GM18519 (cell line): ENCODE measurements at regions not wholly inside any gene's neighbourhood (a gene's known extent, or its start where the extent isn't known, plus 50 kb on each side); places are given as distances from the start of the nearest gene placed in this dataset.
"Not testable (repeated sequence)": the region's sequence is repeated elsewhere in the genome, so short reads cannot be mapped to it uniquely, and the experiment has no call there.

Experiments
- ATAC-seq: cut with Tn5 transposase; IDR thresholded peaks from one replicate; pipeline ENCODE4 v1.9.1; 2021; ENCODE audit warnings: mild to moderate bottlenecking, moderate library complexity; ENCODE audit not compliant: unreplicated experiment, low FRiP score

- no peak for ATAC-seq
Measured at GRCh38 chr6:144921206-144921975, 636.3 kb downstream of the UTRN start.

- no peak for ATAC-seq
Measured at GRCh38 chr6:144922120-144922722, 637.1 kb downstream of the UTRN start.

- not testable (repeated sequence) for ATAC-seq
Measured at GRCh38 chr6:144922771-144923490, 637.8 kb downstream of the UTRN start.

GRCh38 chr6:144923491-144923787, 638.3 kb downstream of the UTRN start:
- not testable (repeated sequence) for ATAC-seq

- ATAC-seq = no peak
Measured at GRCh38 chr6:144928847-144929246, 643.7 kb downstream of the UTRN start.

GRCh38 chr6:144929262-144929661, 644.1 kb downstream of the UTRN start:
- ATAC-seq = no peak

GRCh38 chr6:144931172-144932035, 646.3 kb downstream of the UTRN start:
- no peak for ATAC-seq

- no peak for ATAC-seq
Measured at GRCh38 chr6:144932621-144933020, 647.5 kb downstream of the UTRN start.

- no peak for ATAC-seq
Measured at GRCh38 chr6:144935181-144935580, 650.0 kb downstream of the UTRN start.

- no peak for ATAC-seq
Measured at GRCh38 chr6:144935661-144936060, 650.5 kb downstream of the UTRN start.

- ATAC-seq = no peak
Measured at GRCh38 chr6:144936764-144937163, 651.6 kb downstream of the UTRN start.

GRCh38 chr6:144939921-144940320, 654.8 kb downstream of the UTRN start:
- no peak for ATAC-seq

GRCh38 chr6:144944106-144944505, 659.0 kb downstream of the UTRN start:
- no peak for ATAC-seq

GRCh38 chr6:144947398-144947976, 662.4 kb downstream of the UTRN start:
- ATAC-seq = no peak

- no peak for ATAC-seq
Measured at GRCh38 chr6:144951730-144952437, 666.7 kb downstream of the UTRN start.

- ATAC-seq = no peak
Measured at GRCh38 chr6:144952456-144953240, 667.5 kb downstream of the UTRN start.

GRCh38 chr6:144953552-144954240, 668.6 kb downstream of the UTRN start:
- no peak for ATAC-seq

- ATAC-seq = no peak
Measured at GRCh38 chr6:144954241-144954556, 669.1 kb downstream of the UTRN start.

GRCh38 chr6:144955392-144955791, 670.3 kb downstream of the UTRN start:
- ATAC-seq = no peak
